Choroid plexus epithelial cell (primary cell): ENCODE measurements at regions not wholly inside any gene's neighbourhood (a gene's known extent, or its start where the extent isn't known, plus 50 kb on each side); places are given as distances from the start of the nearest gene placed in this dataset.

Experiments used
- DNase-seq: peaks from one replicate; pipeline ENCODE4 v3.0.0-alpha.2; 2010; ENCODE audit warnings: low read depth
- H3K4me3 ChIP-seq: 2 replicates; pipeline ENCODE4 v1.5.1; 2011; ENCODE audit warnings: low read depth, mild to moderate bottlenecking, control low read depth, low read length, moderate library complexity
- TF ChIP-seq, protein P1 (sequence below): conservative IDR thresholded peaks from 2 replicates; pipeline ENCODE4 v1.5.1; 2011; ENCODE audit warnings: low read depth, mild to moderate bottlenecking, control low read depth, inconsistent platforms, low read length, moderate library complexity

DNA sequence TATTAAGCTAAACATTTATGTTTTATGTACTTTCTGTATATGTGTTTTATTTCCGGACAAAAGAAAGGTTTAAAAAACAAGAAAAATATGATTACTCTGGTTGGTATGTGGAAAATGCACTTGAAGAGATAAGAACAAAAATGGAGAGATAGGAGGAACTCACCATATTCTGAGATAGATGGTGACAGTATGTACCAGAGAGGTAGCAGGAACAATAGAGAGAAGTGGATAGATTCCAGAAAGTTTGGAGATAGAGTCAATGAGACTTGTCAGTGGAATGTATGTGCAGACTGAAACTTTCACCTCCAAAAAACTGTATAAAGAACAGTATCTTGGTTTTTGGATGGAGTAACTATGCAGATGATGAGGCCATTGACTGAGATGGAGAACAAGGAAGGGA lies 105.6 kb upstream of the FSHR start:
- DNase-seq: peak; percentile 25
- H3K4me3 ChIP-seq: no peak overlapping the region
- TF ChIP-seq, protein P1, sequence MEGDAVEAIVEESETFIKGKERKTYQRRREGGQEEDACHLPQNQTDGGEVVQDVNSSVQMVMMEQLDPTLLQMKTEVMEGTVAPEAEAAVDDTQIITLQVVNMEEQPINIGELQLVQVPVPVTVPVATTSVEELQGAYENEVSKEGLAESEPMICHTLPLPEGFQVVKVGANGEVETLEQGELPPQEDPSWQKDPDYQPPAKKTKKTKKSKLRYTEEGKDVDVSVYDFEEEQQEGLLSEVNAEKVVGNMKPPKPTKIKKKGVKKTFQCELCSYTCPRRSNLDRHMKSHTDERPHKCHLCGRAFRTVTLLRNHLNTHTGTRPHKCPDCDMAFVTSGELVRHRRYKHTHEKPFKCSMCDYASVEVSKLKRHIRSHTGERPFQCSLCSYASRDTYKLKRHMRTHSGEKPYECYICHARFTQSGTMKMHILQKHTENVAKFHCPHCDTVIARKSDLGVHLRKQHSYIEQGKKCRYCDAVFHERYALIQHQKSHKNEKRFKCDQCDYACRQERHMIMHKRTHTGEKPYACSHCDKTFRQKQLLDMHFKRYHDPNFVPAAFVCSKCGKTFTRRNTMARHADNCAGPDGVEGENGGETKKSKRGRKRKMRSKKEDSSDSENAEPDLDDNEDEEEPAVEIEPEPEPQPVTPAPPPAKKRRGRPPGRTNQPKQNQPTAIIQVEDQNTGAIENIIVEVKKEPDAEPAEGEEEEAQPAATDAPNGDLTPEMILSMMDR: no peak

DNA sequence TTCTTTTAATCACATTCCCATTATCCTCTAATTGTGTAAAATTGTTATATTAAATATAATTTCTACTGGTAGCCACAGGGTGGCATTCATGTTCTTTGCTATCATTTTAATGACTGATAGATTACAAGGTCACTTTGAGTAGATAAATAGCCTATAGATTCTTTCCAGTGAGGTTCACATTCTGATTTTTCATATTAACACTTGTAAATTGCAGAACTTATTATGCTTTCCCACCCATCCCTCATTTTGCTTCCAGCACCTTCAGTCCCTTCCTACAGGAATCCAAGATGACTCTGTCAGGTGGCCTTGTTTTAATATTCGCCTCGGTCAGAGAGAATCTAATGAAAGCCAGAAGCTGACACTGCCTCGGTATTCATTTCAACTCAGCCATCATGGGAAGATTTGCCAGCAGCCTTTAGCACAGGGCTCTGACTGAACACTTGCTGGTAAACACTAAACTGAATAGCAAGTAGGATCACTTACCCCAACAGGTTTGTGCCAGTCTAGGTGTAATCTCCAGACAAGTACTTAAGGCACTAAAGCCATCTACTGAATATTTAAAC lies 101.2 kb upstream of the FSHR start:
- peak; percentile 42 for DNase-seq
- TF ChIP-seq, protein P1: peak; percentile 34
- no peak overlapping the region for H3K4me3 ChIP-seq

DNA sequence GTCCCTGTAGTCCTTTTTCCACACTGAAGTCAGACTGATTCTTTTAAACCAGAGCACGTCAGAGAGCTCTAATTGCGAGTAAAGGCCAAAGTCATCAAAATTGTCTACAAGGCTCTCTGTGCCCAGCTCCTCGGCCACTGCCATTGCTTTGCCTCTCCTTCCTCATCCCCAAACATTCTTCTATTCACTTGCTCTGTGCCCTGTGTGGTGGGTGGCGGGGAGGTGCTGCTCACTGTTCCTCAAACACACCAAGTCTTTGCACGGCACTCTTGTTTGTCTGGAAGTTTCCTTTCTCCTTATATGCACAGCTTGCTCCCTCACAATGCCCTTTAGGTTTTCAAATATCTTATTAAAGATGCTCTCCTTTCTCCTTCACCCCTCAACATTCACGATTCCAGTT lies 100.1 kb upstream of the FSHR start:
- DNase-seq: no peak
- no peak overlapping the region for H3K4me3 ChIP-seq
- TF ChIP-seq, protein P1: no peak

DNA sequence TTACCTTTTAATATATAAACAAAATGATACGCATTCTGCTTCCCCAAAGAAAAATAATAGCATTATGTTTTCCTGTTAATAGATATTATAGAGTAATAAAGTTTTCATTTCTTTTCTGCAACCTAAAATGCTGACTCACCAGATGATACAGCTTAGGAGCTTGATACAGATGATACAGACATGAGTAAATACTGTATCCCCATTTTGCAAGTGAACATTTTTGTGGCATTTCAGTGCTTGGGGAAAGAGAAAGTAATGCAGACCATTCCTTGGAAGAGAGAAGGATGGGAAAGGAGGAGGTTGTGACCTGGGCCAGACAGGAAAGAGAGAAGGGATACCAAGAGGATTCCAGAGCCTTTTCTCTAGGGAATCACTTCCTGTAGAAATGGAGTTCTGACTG lies 97.5 kb upstream of the FSHR start:
- TF ChIP-seq, protein P1: no peak
- peak; percentile 69 for DNase-seq

DNA sequence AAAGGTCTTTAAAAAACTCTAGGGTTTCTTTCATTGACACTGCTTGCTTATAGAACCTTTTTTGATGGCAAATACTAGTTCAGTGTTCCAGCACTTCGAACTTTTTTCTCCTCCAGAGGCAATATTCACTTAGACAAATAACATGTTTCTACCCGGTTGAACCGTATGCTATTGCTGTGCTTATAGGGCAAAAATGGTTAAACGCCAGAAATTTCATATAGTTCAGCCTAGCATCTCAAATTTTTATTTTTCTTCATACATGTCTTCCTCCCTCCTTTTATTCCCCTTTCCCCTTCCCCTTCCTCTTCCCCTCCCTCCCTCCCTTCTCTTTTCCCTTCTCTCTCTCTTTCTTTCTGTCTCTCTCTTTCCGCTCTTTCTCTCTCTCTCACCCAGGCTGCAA lies 96.9 kb upstream of the FSHR start:
- no peak overlapping the region for H3K4me3 ChIP-seq
- no peak for DNase-seq
- TF ChIP-seq, protein P1: no peak

More for the DNA sequence above, 97.5 kb upstream of the FSHR start:
- no peak overlapping the region for H3K4me3 ChIP-seq

DNA sequence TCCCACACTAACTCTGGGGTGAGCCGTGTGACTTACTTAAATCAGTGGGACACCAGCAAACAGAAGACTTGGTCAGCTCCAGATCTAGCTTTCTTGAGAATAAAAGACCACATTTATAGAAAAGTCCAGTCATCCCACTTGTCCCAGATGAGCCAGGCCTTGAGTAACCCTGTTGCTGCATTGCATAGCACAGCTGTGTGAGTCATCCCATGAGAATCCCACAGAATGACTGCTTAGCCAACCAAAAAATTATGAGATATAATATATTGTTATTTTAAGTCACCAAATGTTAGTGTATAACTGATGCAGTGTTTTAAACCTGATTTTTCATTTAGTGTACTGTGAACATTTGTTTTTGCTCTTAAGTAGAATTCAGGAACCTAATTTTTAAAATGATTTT lies 94.2 kb upstream of the FSHR start:
- no peak overlapping the region for H3K4me3 ChIP-seq
- peak; percentile 97 for DNase-seq
- TF ChIP-seq, protein P1: no peak

DNA sequence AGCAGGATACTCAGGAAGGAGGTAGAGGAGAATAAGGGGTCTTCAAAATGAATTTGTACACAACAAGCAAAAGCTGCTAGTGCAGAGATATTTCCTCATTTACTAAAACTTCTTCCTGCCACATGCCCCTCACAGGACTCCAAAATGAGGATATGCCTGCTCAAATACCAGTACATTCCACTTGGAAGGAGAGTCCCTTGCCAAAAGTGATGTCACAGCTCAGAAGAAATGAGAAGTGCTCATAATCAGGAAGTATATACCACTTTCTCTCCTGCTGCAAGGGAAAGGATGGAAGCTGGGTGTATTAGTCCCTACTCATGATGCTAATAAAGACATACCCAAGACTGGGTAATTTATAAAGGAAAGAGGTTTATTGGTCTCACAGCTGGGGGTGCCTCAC lies 87.7 kb upstream of the FSHR start:
- no peak overlapping the region for H3K4me3 ChIP-seq
- peak; percentile 37 for DNase-seq
- TF ChIP-seq, protein P1: no peak
